Neural progenitor cell (in vitro differentiated cells): ENCODE measurements at regions not wholly inside any gene's neighbourhood (a gene's known extent, or its start where the extent isn't known, plus 50 kb on each side); places are given as distances from the start of the nearest gene placed in this dataset.

Source experiments
- DNase-seq: peaks from one replicate; pipeline ENCODE4 v3.0.0-alpha.2; 2016; ENCODE audit warnings: low spot score
- H2AFZ ChIP-seq: fragments of 200-600 bp; sonication (generic); replicated peaks from 2 replicates; pipeline ENCODE4 v1.6.1; 2016; ENCODE audit warnings: antibody characterized with exemption
- H3F3A ChIP-seq: fragments of 200-600 bp; sonication (generic); 2 replicates; pipeline ENCODE4 v1.6.1; 2016; ENCODE audit warnings: antibody characterized with exemption, low read depth
- H3K27ac ChIP-seq: fragments of 200-600 bp; sonication (generic); 2 replicates; pipeline ENCODE4 v1.5.1; 2016; ENCODE audit warnings: mild to moderate bottlenecking
- H3K27me3 ChIP-seq: fragments of 200-600 bp; sonication (generic); 2 replicates; pipeline ENCODE4 v1.6.1; 2016; ENCODE audit warnings: mild to moderate bottlenecking, moderate library complexity
- H3K36me3 ChIP-seq: fragments of 200-600 bp; sonication (generic); 2 replicates; pipeline ENCODE4 v1.5.1; 2016
- H3K4me1 ChIP-seq: fragments of 200-600 bp; sonication (generic); 2 replicates; pipeline ENCODE4 v1.6.1; 2016; ENCODE audit warnings: mixed run types
- H3K4me2 ChIP-seq: fragments of 200-600 bp; sonication (generic); 2 replicates; pipeline ENCODE4 v1.6.1; 2016
- H3K4me3 ChIP-seq: fragments of 200-600 bp; sonication (generic); 2 replicates; pipeline ENCODE4 v1.5.1; 2016
- H3K79me2 ChIP-seq: fragments of 200-600 bp; sonication (generic); 2 replicates; pipeline ENCODE4 v1.6.1; 2016; ENCODE audit warnings: low read depth
- H3K9ac ChIP-seq: fragments of 200-600 bp; sonication (generic); 2 replicates; pipeline ENCODE4 v1.6.1; 2016
- H3K9me3 ChIP-seq: fragments of 200-600 bp; sonication (generic); 2 replicates; pipeline ENCODE4 v1.5.1; 2016; ENCODE audit warnings: low read depth
- H4K20me1 ChIP-seq: fragments of 200-600 bp; sonication (generic); 2 replicates; pipeline ENCODE4 v1.6.1; 2016; ENCODE audit warnings: low read depth
- H3K27ac Mint-ChIP-seq: 3 replicates; pipeline ENCODE4 v1.8.0; 2021; ENCODE audit warnings: mixed read lengths
- H3K27me3 Mint-ChIP-seq: 2 replicates; pipeline ENCODE4 v1.8.0; 2022; ENCODE audit warnings: low read depth, mild to moderate bottlenecking, inconsistent platforms, moderate library complexity, mixed read lengths; ENCODE audit not compliant: insufficient read depth
- H3K36me3 Mint-ChIP-seq: 3 replicates; pipeline ENCODE4 v1.8.0; 2021; ENCODE audit warnings: mixed read lengths
- H3K4me1 Mint-ChIP-seq: 3 replicates; pipeline ENCODE4 v1.8.0; 2021; ENCODE audit warnings: mixed read lengths
- H3K4me3 Mint-ChIP-seq: 3 replicates; pipeline ENCODE4 v1.8.0; 2021; ENCODE audit warnings: mild to moderate bottlenecking, moderate library complexity, mixed read lengths
- H3K9me3 Mint-ChIP-seq: 3 replicates; pipeline ENCODE4 v1.8.0; 2020; ENCODE audit warnings: mixed read lengths
- EZH2 ChIP-seq: fragments of 200-600 bp; sonication (generic); IDR thresholded peaks from 2 replicates; pipeline ENCODE4 v1.6.1; 2017; ENCODE audit warnings: antibody characterized with exemption, mild to moderate bottlenecking, moderate library complexity
- EZH2phosphoT487 ChIP-seq: fragments of 200-600 bp; sonication (generic); IDR thresholded peaks from 2 replicates; pipeline ENCODE4 v1.6.1; 2017; ENCODE audit warnings: antibody characterized with exemption
- TF ChIP-seq, protein P1 (sequence below): fragments of 200-600 bp; sonication (generic); IDR thresholded peaks from 2 replicates; pipeline ENCODE4 v1.5.1; 2017; ENCODE audit warnings: antibody characterized with exemption, mild to moderate bottlenecking

DNA sequence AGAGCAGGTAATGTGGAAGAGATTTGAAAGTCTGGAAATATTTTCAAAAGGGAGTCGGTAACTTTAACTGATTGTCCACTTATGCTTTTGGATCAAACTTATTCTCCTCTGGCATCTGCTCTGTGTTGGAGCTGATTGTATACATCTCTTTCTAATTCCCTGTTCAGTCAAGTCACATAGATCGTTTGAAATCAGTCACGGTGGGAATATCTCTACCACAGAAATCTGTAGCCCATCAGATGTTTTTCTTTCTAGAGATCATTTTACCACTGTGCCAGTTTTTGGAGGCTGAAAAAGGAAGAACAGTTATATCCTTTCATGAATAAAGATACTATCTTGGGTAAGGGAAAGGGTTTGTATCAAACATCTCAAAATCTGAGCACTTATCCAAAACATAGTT is 1853.3 kb downstream of the EFNA5 start:
- no peaks in the 10 kb centered on the region for H3F3A ChIP-seq
- no peaks in the 10 kb centered on the region for H4K20me1 ChIP-seq
- no peak overlapping the region for H3K9ac ChIP-seq
- no peaks in the 10 kb centered on the region for H3K79me2 ChIP-seq
- DNase-seq, result no peak
- Mint-ChIP-seq H3K36me3 (no peaks in the 10 kb centered on the region), H3K4me1 (no peaks in the 10 kb centered on the region), H3K27me3 (no peaks in the 10 kb centered on the region), H3K27ac (no peak overlapping the region), H3K4me3 (no peak overlapping the region), H3K9me3 (no peaks in the 10 kb centered on the region)
- no peaks in the 10 kb centered on the region for H3K27me3 ChIP-seq
- H2AFZ ChIP-seq, result peak overlapping the region; percentile 4
- H3K4me1 ChIP-seq, result no peaks in the 10 kb centered on the region
- no peak overlapping the region for H3K4me2 ChIP-seq
- H3K4me3 ChIP-seq, result no peak overlapping the region
- no peaks in the 10 kb centered on the region for H3K9me3 ChIP-seq
- no peaks in the 10 kb centered on the region for H3K36me3 ChIP-seq
- no peak for TF ChIP-seq EZH2
- no peak for TF ChIP-seq EZH2phosphoT487
- TF ChIP-seq, protein P1, sequence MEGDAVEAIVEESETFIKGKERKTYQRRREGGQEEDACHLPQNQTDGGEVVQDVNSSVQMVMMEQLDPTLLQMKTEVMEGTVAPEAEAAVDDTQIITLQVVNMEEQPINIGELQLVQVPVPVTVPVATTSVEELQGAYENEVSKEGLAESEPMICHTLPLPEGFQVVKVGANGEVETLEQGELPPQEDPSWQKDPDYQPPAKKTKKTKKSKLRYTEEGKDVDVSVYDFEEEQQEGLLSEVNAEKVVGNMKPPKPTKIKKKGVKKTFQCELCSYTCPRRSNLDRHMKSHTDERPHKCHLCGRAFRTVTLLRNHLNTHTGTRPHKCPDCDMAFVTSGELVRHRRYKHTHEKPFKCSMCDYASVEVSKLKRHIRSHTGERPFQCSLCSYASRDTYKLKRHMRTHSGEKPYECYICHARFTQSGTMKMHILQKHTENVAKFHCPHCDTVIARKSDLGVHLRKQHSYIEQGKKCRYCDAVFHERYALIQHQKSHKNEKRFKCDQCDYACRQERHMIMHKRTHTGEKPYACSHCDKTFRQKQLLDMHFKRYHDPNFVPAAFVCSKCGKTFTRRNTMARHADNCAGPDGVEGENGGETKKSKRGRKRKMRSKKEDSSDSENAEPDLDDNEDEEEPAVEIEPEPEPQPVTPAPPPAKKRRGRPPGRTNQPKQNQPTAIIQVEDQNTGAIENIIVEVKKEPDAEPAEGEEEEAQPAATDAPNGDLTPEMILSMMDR, result no peak
- no peak overlapping the region for H3K27ac ChIP-seq

DNA sequence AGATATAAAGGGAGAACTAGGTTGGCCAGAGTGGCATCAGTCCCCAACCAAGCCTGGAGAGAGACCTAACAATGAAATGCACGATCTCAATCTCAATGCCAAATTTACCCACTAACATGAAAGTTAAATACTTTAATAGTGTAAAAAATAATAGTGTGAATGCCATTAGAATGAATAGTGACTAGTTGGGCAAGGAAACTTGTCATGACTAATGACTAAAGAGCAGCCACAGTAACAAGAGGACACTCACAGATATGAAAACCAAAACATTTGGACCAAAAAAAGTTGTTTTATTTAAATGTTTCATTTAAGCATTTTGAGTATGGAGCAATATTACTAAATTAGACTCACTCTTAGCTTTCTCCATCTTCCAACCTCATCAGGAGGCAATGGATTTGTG is 1853.8 kb downstream of the EFNA5 start:
- Mint-ChIP-seq H3K27ac (no peak overlapping the region), H3K9me3 (no peaks in the 10 kb centered on the region), H3K4me1 (no peaks in the 10 kb centered on the region), H3K36me3 (no peaks in the 10 kb centered on the region), H3K4me3 (no peak overlapping the region), H3K27me3 (no peaks in the 10 kb centered on the region)
- DNase-seq, result no peak
- H3K4me2 ChIP-seq, result no peak overlapping the region
- H3K4me3 ChIP-seq, result no peak overlapping the region
- no peak overlapping the region for H3K27ac ChIP-seq
- no peaks in the 10 kb centered on the region for H3K9me3 ChIP-seq
- no peaks in the 10 kb centered on the region for H3K27me3 ChIP-seq
- H3K36me3 ChIP-seq, result no peaks in the 10 kb centered on the region
- TF ChIP-seq EZH2, result no peak
- TF ChIP-seq, protein P1, result no peak
- no peak for TF ChIP-seq EZH2phosphoT487
- H4K20me1 ChIP-seq, result no peaks in the 10 kb centered on the region
- H3K79me2 ChIP-seq, result no peaks in the 10 kb centered on the region
- peak overlapping the region; percentile 4 for H2AFZ ChIP-seq
- H3K9ac ChIP-seq, result no peak overlapping the region
- H3K4me1 ChIP-seq, result no peaks in the 10 kb centered on the region
- no peaks in the 10 kb centered on the region for H3F3A ChIP-seq

DNA sequence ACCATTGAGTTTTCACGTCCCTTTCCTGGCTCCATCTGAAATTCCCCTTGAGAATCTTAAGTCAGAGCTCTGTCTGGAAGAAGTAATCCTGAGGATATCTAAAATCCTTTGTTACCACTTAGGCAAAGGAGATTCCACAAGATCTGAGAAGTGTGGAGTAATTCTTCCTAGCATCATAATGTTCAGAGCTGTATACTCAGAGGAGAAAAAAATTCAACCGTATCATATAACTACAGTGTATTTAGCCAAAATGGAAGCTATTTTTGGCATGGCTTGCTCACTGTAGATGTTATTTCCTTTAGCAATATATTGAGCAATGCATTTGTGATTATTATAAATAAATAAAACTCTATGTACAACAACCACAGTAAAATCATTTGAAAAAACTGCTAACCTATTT is 1858.4 kb downstream of the EFNA5 start:
- no peak overlapping the region for H3K4me3 ChIP-seq
- H3K4me2 ChIP-seq, result no peak overlapping the region
- Mint-ChIP-seq H3K4me3 (no peak overlapping the region), H3K4me1 (no peaks in the 10 kb centered on the region), H3K27ac (no peak overlapping the region), H3K36me3 (no peaks in the 10 kb centered on the region), H3K9me3 (no peaks in the 10 kb centered on the region), H3K27me3 (peaks cover 2% of the 10 kb centered on the region)
- no peaks in the 10 kb centered on the region for H3K79me2 ChIP-seq
- H3K9ac ChIP-seq, result no peak overlapping the region
- H3K9me3 ChIP-seq, result no peaks in the 10 kb centered on the region
- no peaks in the 10 kb centered on the region for H3K36me3 ChIP-seq
- no peak overlapping the region for H2AFZ ChIP-seq
- no peak for DNase-seq
- no peaks in the 10 kb centered on the region for H3K27me3 ChIP-seq
- no peak for TF ChIP-seq EZH2phosphoT487
- no peak for TF ChIP-seq EZH2
- TF ChIP-seq, protein P1, result no peak
- no peak overlapping the region for H3K27ac ChIP-seq
- no peaks in the 10 kb centered on the region for H4K20me1 ChIP-seq
- no peaks in the 10 kb centered on the region for H3K4me1 ChIP-seq
- H3F3A ChIP-seq, result no peaks in the 10 kb centered on the region

DNA sequence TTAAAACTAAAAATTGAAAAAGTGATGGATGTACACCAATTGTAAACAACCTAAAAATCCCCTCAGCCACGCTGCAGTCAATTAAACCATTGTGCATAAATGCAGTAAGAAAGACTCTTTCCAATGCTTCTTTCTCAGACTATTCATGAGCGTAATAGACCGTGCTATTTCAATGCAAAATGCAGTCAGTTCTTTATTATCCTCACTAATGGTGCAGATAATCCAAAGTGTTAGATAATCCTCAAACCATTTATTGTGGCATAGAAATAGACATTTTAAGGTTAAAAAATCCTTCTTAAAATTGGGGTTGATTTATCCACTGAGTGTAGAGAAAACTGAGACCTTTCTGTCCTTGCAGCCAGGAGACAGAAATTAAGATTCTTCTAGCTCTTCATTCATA is 1862.8 kb downstream of the EFNA5 start:
- TF ChIP-seq EZH2 (no peak), EZH2phosphoT487 (no peak)
- TF ChIP-seq, protein P1, result no peak
- H3K9ac ChIP-seq, result no peak overlapping the region
- no peaks in the 10 kb centered on the region for H3K27me3 ChIP-seq
- Mint-ChIP-seq H3K27ac (no peak overlapping the region), H3K9me3 (peaks cover 8% of the 10 kb centered on the region), H3K36me3 (no peaks in the 10 kb centered on the region), H3K27me3 (peaks cover 2% of the 10 kb centered on the region), H3K4me1 (no peaks in the 10 kb centered on the region), H3K4me3 (no peak overlapping the region)
- H3K4me2 ChIP-seq, result no peak overlapping the region
- H3K27ac ChIP-seq, result no peak overlapping the region
- no peaks in the 10 kb centered on the region for H3K79me2 ChIP-seq
- no peak overlapping the region for H3K4me3 ChIP-seq
- no peaks in the 10 kb centered on the region for H3K36me3 ChIP-seq
- no peaks in the 10 kb centered on the region for H3K4me1 ChIP-seq
- no peak overlapping the region for H2AFZ ChIP-seq
- no peaks in the 10 kb centered on the region for H3K9me3 ChIP-seq
- H4K20me1 ChIP-seq, result no peaks in the 10 kb centered on the region
- no peaks in the 10 kb centered on the region for H3F3A ChIP-seq
- no peak for DNase-seq
